K562 (cell line): ENCODE measurements at regions not wholly inside any gene's neighbourhood (a gene's known extent, or its start where the extent isn't known, plus 50 kb on each side); places are given as distances from the start of the nearest gene placed in this dataset.

Source experiments
- ATAC-seq: fragments of 200-7000 bp; cut with Tn5 transposase; 3 replicates; pipeline ENCODE4 v1.9.1; 2020; ENCODE audit warnings: moderate library complexity
- BruUV-seq: library from RNA; stranded (reverse); fragments of 400-500 nt; replicated peaks from 2 replicates; lab custom pipeline; 2021; lab: Mats Ljungman, UMichigan
- CTCF ChIA-PET: fragments of 300-600 bp; formaldehyde crosslinking; extraction: SDS; loops from one replicate; lab custom pipeline; 2021; ENCODE audit warnings: low intra/inter-chr PET ratio; lab: Yijun Ruan, JAX
- POLR2A ChIA-PET: fragments of 300-600, 350-650 bp; sonication (Branson Sonifier 250); formaldehyde crosslinking; extraction: SDS; loops from one replicate; lab custom pipeline; 2021; ENCODE audit warnings: antibody characterized with exemption, inconsistent platforms; lab: Yijun Ruan, JAX
- DNase-seq, 4 experiments: peaks; one replicate each; pipeline versions ENCODE4 v3.0.0 to v3.0.0-alpha.2; 2011 to 2018; ENCODE audit warnings: low spot score in 3 of 4, mixed read lengths in 3 of 4; ENCODE audit errors: extremely low read depth in 1 of 4
- FAIRE-seq: peaks from 2 replicates; lab custom pipeline; 2011; peaks lifted over from hg19 to GRCh38; lab: Jason Lieb, UNC
- H2AFZ ChIP-seq: 2 replicates; pipeline ENCODE4 v1.6.0; 2011; ENCODE audit warnings: low read depth, low read length, control low read depth, inconsistent platforms
- H3K27ac ChIP-seq: fragments of 200-600 bp; 3 replicates; pipeline ENCODE4 v1.8.0; 2011; ENCODE audit warnings: low read depth, mild to moderate bottlenecking, control low read depth, inconsistent platforms, low read length, moderate library complexity, mixed read lengths; ENCODE audit errors: extremely low read depth
- H3K27me3 ChIP-seq, 2 experiments: fragments of 300-600 bp in 1 of 2; 2 replicates in 1 of 2; 3 replicates in 1 of 2; pipeline versions ENCODE4 v1.6.0 to v1.8.0; 2011; ENCODE audit warnings: inconsistent platforms in 2 of 2, low read length in 2 of 2, mild to moderate bottlenecking in 1 of 2, mixed read lengths in 1 of 2, moderate library complexity in 1 of 2; ENCODE audit not compliant: control insufficient read depth in 2 of 2, insufficient read depth in 2 of 2
- H3K36me3 ChIP-seq: fragments of 300-600 bp; 3 replicates; pipeline ENCODE4 v1.8.0; 2011; ENCODE audit warnings: mild to moderate bottlenecking, low read length, inconsistent platforms; ENCODE audit not compliant: control insufficient read depth, insufficient read depth
- H3K4me1 ChIP-seq, 2 experiments: fragments of 200-600 bp in 1 of 2; replicated peaks in 1 of 2; 2 replicates in 1 of 2; 3 replicates in 1 of 2; pipeline versions ENCODE4 v1.5.1 to v1.8.0; 2011; ENCODE audit warnings: inconsistent platforms in 2 of 2, low read length in 2 of 2, mild to moderate bottlenecking in 1 of 2, mixed read lengths in 1 of 2, moderate library complexity in 1 of 2; ENCODE audit not compliant: control insufficient read depth in 2 of 2, insufficient read depth in 2 of 2
- H3K4me2 ChIP-seq: 2 replicates; pipeline ENCODE4 v1.6.1; 2011; ENCODE audit warnings: low read length, control low read depth, inconsistent platforms, mixed read lengths; ENCODE audit not compliant: insufficient read depth
- H3K4me3 ChIP-seq: fragments of 200-600 bp; sonication (generic), shearing (Covaris generic); 2 replicates; pipeline ENCODE4 v1.5.1; 2016; ENCODE audit warnings: control low read depth, inconsistent platforms
- H3K79me2 ChIP-seq: fragments of 200-600 bp; 3 replicates; pipeline ENCODE4 v1.8.0; 2011; ENCODE audit warnings: low read length, inconsistent platforms; ENCODE audit not compliant: control insufficient read depth, insufficient read depth
- H3K9ac ChIP-seq, 2 experiments: 2 replicates each; pipeline versions ENCODE4 v1.6.0 to v1.6.1; 2011; ENCODE audit warnings: low read depth in 2 of 2, low read length in 2 of 2, control low read depth in 1 of 2, inconsistent platforms in 1 of 2, mild to moderate bottlenecking in 1 of 2, mixed read lengths in 1 of 2; ENCODE audit not compliant: insufficient read depth in 1 of 2
- H3K9me1 ChIP-seq: one replicate; pipeline ENCODE4 v1.6.0; 2011; ENCODE audit warnings: inconsistent platforms, mild to moderate bottlenecking, low read length, moderate library complexity; ENCODE audit not compliant: control insufficient read depth, insufficient read depth
- H3K9me3 ChIP-seq: replicated peaks from 2 replicates; pipeline ENCODE4 v1.5.1; 2011; ENCODE audit warnings: low read depth, low read length, inconsistent platforms; ENCODE audit not compliant: control insufficient read depth, insufficient read depth
- H4K20me1 ChIP-seq: replicated peaks from 2 replicates; pipeline ENCODE4 v1.6.1; 2011; ENCODE audit warnings: low read length, inconsistent platforms, mixed read lengths; ENCODE audit not compliant: control insufficient read depth, insufficient read depth
- CSDE1 ChIP-seq, 2 experiments: fragments of 450-650 bp; IDR thresholded peaks; 2 replicates each; pipeline ENCODE4 v1.6.1; 2016; ENCODE audit warnings: mild to moderate bottlenecking in 1 of 2
- HMGN3 ChIP-seq: IDR thresholded peaks from 2 replicates; pipeline ENCODE4 v1.6.1; 2011; ENCODE audit warnings: borderline replicate concordance, low read depth, mild to moderate bottlenecking, mixed read lengths, low read length; ENCODE audit not compliant: insufficient read length; ENCODE audit errors: extremely low read depth
- RBM39 ChIP-seq: fragments of 200-400 bp; formaldehyde crosslinking; optimal IDR thresholded peaks from 2 replicates; pipeline ENCODE3; 2018; ENCODE audit warnings: low read depth, low read length
- SLC30A9 ChIP-seq: fragments of 250-450 bp; sonication (Bioruptor Pico); IDR thresholded peaks from 2 replicates; pipeline ENCODE4 v1.8.0; 2022; ENCODE audit warnings: mild to moderate bottlenecking, moderate library complexity
- SRSF1 ChIP-seq: fragments of 200-400 bp; formaldehyde crosslinking; IDR thresholded peaks from 2 replicates; pipeline ENCODE4 v1.6.1; 2017; ENCODE audit warnings: mild to moderate bottlenecking, low read depth, low read length, moderate library complexity
- ZBTB12 ChIP-seq: fragments of 250-450 bp; sonication (Bioruptor Pico); IDR thresholded peaks from 2 replicates; pipeline ENCODE4 v1.4.0; 2020
- ZNF217 ChIP-seq: sonication (generic); formaldehyde crosslinking; IDR thresholded peaks from 2 replicates; pipeline ENCODE4 v1.8.0; 2022; ENCODE audit warnings: mild to moderate bottlenecking, missing genetic modification reagents
- ZNF76 ChIP-seq: fragments of 250-450 bp; sonication (Bioruptor Pico); IDR thresholded peaks from 2 replicates; pipeline ENCODE4 v1.4.0; 2020; ENCODE audit warnings: mild to moderate bottlenecking, moderate library complexity, borderline replicate concordance
- WGBS: fragments of 100-300 bp; shearing (Covaris generic); methylation state at CpG from one replicate; pipeline ENCODE4 v1.1.6; 2016; ENCODE audit warnings: low coverage, mixed read lengths; ENCODE audit not compliant: insufficient coverage; ENCODE audit errors: missing lambda C conversion rate; 5-methylcytosine and 5-hydroxymethylcytosine counted together
- in situ Hi-C: fragments of 300-500 bp; cut with MboI; formaldehyde crosslinking; loops from 4 replicates; pipeline ENCODE4 v1.15.0; 2018; ENCODE audit warnings: inconsistent platforms, mixed read lengths
- intact Hi-C: fragments of 100-400 bp; cut with micrococcal nuclease; formaldehyde crosslinking; loops from 2 replicates; pipeline ENCODE4 v1.14.2; 2022
- TF ChIP-seq, protein P1 (sequence below): sonication (generic); formaldehyde crosslinking; IDR thresholded peaks from 2 replicates; pipeline ENCODE4 v1.8.0; 2022; ENCODE audit warnings: missing genetic modification reagents, mild to moderate bottlenecking, moderate library complexity, borderline replicate concordance

GRCh38 chr1:221468546-221468945, 273.3 kb downstream of the DUSP10 start:
- H2AFZ ChIP-seq: no peak overlapping the region
- H3K4me3 ChIP-seq: no peak overlapping the region
- BruUV-seq: no TSS peak
- DNase-seq (no peak), FAIRE-seq (no peak), ATAC-seq (no peak)
- no peak overlapping the region for H3K27ac ChIP-seq
- intact Hi-C loops (no loop called here), in situ Hi-C loops (no loop called here)
- H3K9ac ChIP-seq: no peak overlapping the region
- no peaks in the 10 kb centered on the region for H3K9me1 ChIP-seq
- 2% methylated on average over 6 of the region's 6 CpGs for WGBS
- no peaks in the 10 kb centered on the region for H3K79me2 ChIP-seq
- TF ChIP-seq SLC30A9 (CRISPR knock-in tag) (no peak), CSDE1 (IDR thresholded peaks at IDR 0.05) (no peak), SRSF1 (no peak), RBM39 (no peak)
- TF ChIP-seq, protein P1, sequence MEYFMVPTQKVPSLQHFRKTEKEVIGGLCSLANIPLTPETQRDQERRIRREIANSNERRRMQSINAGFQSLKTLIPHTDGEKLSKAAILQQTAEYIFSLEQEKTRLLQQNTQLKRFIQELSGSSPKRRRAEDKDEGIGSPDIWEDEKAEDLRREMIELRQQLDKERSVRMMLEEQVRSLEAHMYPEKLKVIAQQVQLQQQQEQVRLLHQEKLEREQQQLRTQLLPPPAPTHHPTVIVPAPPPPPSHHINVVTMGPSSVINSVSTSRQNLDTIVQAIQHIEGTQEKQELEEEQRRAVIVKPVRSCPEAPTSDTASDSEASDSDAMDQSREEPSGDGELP (CRISPR knock-in tag): no peak
- H3K4me1 ChIP-seq: no peaks in the 10 kb centered on the region
- POLR2A ChIA-PET: no interaction called here
- H4K20me1 ChIP-seq: no peaks in the 10 kb centered on the region
- H3K4me2 ChIP-seq: no peak overlapping the region
- H3K36me3 ChIP-seq: no peaks in the 10 kb centered on the region
- CTCF ChIA-PET: no interaction called here
- no peaks in the 10 kb centered on the region for H3K27me3 ChIP-seq
- no peaks in the 10 kb centered on the region for H3K9me3 ChIP-seq

DNA sequence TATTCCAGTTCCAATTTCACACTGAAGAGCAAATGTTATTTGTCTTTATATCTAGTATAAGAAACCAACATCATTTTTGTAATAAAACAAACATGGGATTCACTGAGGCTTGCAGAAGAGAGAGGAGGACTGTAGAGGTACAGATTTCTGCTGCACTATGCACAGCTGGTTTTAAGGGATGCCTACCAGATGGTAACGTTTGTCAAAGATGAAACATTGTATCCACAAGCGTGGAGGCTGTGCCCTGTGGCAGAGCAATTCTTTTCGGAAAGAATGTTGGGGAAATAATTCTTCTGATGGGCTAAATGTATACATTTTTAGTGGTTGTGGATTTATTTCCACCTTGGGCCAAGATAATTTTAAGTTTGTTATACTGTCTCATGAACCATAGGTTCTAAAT, 272.4 kb downstream of the DUSP10 start:
- Histone ChIP-seq H3K27me3 (no peaks in the 10 kb centered on the region), H3K36me3 (no peaks in the 10 kb centered on the region), H3K4me1 (no peaks in the 10 kb centered on the region), H3K79me2 (no peaks in the 10 kb centered on the region), H3K4me3 (no peak overlapping the region), H3K9ac (no peak overlapping the region), H4K20me1 (no peaks in the 10 kb centered on the region), H3K4me2 (no peak overlapping the region), H3K9me3 (no peaks in the 10 kb centered on the region), H3K9me1 (no peaks in the 10 kb centered on the region), H2AFZ (no peak overlapping the region), H3K27ac (no peak overlapping the region)
- WGBS: 2% methylated on average over 3 of the region's 3 CpGs
- intact Hi-C loops: no loop called here
- ChIA-PET CTCF (no interaction called here), POLR2A (no interaction called here)
- no TSS peak for BruUV-seq
- no peak for ATAC-seq
- in situ Hi-C loops: no loop called here
- FAIRE-seq: no peak
- no peak for DNase-seq
- TF ChIP-seq ZNF76 (CRISPR knock-in tag) (no peak), ZNF217 (CRISPR knock-in tag) (no peak), HMGN3 (no peak), ZBTB12 (CRISPR knock-in tag) (no peak)
